Adrenal gland (tissue), 9 donors: ENCODE measurements at regions not wholly inside any gene's neighbourhood (a gene's known extent, or its start where the extent isn't known, plus 50 kb on each side); places are given as distances from the start of the nearest gene placed in this dataset.

Source experiments
- DNase-seq, 7 donors: peaks; one replicate each; pipeline ENCODE4 v3.0.0-alpha.2; 2019 to 2020
- H3K27ac ChIP-seq, 5 donors: fragments of 200-600 bp; sonication (generic) in 4 of 5; 1 replicate in 3 of 5; 2 replicates in 2 of 5; pipeline versions ENCODE4 v1.5.1 to v1.8.0; 2016 to 2020; ENCODE audit warnings: mild to moderate bottlenecking in 1 of 5
- H3K27me3 ChIP-seq: fragments of 200-600 bp; 2 replicates; pipeline ENCODE4 v1.8.0; 2021
- H3K36me3 ChIP-seq, 2 donors: fragments of 200-600 bp; replicated peaks in 1 of 2; 1 replicate in 1 of 2; 2 replicates in 1 of 2; pipeline versions ENCODE4 v1.5.1 to v1.8.0; 2018 to 2022
- H3K4me1 ChIP-seq, 2 donors: fragments of 200-600 bp; replicated peaks in 1 of 2; 1 replicate in 1 of 2; 2 replicates in 1 of 2; pipeline versions ENCODE4 v1.5.1 to v1.8.0; 2018 to 2021
- H3K4me3 ChIP-seq, 4 donors: fragments of 200-600 bp; sonication (generic) in 3 of 4; one replicate each; pipeline ENCODE4 v1.5.1; 2016 to 2018
- H3K9me3 ChIP-seq, 3 donors: fragments of 200-600 bp; sonication (generic) in 1 of 3; replicated peaks in 1 of 3; 1 replicate in 2 of 3; 2 replicates in 1 of 3; pipeline versions ENCODE4 v1.5.1 to v1.8.0; 2016 to 2021
- CTCF ChIP-seq, 6 experiments: fragments of 450-650 bp in 4 of 6; fragments of 200-600 bp in 2 of 6; sonication (generic) in 1 of 6; IDR thresholded peaks; 1 replicate in 5 of 6; 2 replicates in 1 of 6; pipeline versions ENCODE4 v1.5.1 to v1.8.0; 2016 to 2021; ENCODE audit warnings: antibody characterized with exemption in 6 of 6, mild to moderate bottlenecking in 2 of 6, moderate library complexity in 1 of 6
- POLR2A ChIP-seq, 2 donors: fragments of 450-650 bp; IDR thresholded peaks; one replicate each; pipeline ENCODE4 v1.6.1; 2017; ENCODE audit warnings: antibody characterized with exemption in 2 of 2, mild to moderate bottlenecking in 2 of 2, moderate library complexity in 1 of 2
- WGBS, 4 donors: extraction: QIAGEN DNeasy Blood & Tissue Kit in 2 of 4; methylation state at CpG; one replicate each; pipeline versions ENCODE4 v1.1.5 to v1.1.7; 2013 to 2017; 5-methylcytosine and 5-hydroxymethylcytosine counted together
- intact Hi-C, 2 donors: fragments of 100-400 bp; cut with DNase I; formaldehyde crosslinking; loops; one replicate each; pipeline versions ENCODE4 v1.14.1 to v1.15.0; 2022 to 2023
- donor health status: healthy with polysubstance abuse.
- donor health status: Bipolar disorder and iron deficiency.
- donor health status: DM: yes; HTN: yes; CAD: no.
- donor health status: DM: no; HTN: no; CAD: no.
- donor health status: DM: no; HTN: no; CAD: no.

DNA sequence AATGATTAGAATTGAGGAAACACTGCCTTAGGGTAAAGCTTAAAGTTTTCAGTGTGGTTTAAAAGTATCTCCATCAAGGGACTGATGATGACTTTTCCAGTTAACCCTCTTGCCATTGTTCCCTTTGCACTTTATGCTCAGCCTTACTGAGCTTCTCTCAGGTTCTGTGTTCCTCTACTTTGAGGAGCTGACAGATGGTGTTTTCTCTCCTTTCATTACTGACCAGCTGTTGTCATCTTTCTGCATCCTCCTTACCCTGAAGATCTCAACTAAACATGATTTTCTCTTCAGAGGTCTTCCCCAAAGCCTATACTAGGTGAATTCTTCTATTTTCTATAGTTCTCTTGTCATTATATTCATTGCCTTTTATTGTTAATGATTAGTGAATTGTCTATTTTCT, 475.6 kb upstream of the SYNCRIP start:
- H3K36me3 ChIP-seq = no peaks in the 10 kb centered on the region
- no peaks in the 10 kb centered on the region for H3K4me1 ChIP-seq
- DNase-seq = no peak
- no peak for TF ChIP-seq CTCF (IDR thresholded peaks at IDR 0.05)
- no peak for TF ChIP-seq POLR2A (IDR thresholded peaks at IDR 0.05)
- intact Hi-C loops = no loop called here
- no peaks in the 10 kb centered on the region for H3K9me3 ChIP-seq
- no peak overlapping the region for H3K4me3 ChIP-seq
- no peak overlapping the region for H3K27ac ChIP-seq
- H3K27me3 ChIP-seq = no peaks in the 10 kb centered on the region

DNA sequence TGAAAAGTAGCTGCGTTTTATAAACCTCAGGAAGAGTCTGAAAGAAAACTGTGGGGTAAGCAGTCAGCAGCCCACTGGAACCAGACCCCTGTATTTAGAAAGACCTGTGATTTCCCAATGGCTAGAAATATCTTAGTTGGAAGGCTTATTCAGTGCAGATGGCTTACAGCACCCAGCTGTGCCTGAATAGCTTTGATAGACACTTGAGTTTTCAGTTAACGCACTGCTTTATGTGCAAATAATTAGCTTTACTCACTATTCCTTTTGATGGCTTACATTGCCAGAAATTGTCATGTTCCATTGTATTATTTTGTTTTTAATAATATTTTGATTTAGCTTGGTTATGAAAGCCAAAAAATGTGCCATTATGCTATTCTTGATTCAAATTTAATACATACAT, 465.3 kb upstream of the SYNCRIP start:
- intact Hi-C loops = no loop called here
- no peaks in the 10 kb centered on the region for H3K27me3 ChIP-seq
- no peaks in the 10 kb centered on the region for H3K36me3 ChIP-seq
- 68 to 95% (median 73%) methylated on average over 2 of the region's 2 CpGs for WGBS, 4 donors
- no peaks in the 10 kb centered on the region for H3K9me3 ChIP-seq
- TF ChIP-seq POLR2A (IDR thresholded peaks at IDR 0.05) (no peak), CTCF (IDR thresholded peaks at IDR 0.05) (no peak)
- no peak overlapping the region for H3K27ac ChIP-seq
- H3K4me1 ChIP-seq = no peaks in the 10 kb centered on the region
- DNase-seq = no peak
- H3K4me3 ChIP-seq = no peak overlapping the region

DNA sequence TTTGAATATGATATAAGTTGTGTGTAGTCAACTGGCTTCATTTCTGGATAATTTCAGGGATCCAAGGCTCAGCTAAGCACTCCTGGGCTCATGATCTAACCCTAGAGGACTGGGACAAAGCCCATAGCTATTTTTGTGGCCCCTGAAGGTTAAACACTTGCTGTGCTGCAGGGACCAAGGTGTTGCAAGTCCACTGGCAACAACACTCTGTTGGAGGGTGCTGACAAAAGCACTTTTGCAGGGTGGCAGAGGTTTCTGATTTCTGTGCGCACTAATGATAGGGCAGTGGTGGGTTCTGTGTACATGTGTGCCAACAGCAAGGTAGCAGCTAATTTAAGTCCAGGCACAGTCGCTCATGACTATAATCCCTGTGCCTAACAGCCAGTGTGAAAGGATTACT, 445.3 kb upstream of the SYNCRIP start:
- H3K27me3 ChIP-seq = no peaks in the 10 kb centered on the region
- 81 to 100% (median 96%) methylated on average over 2 of the region's 2 CpGs for WGBS, 4 donors
- DNase-seq = no peak
- no peaks in the 10 kb centered on the region for H3K9me3 ChIP-seq
- no peak overlapping the region for H3K4me3 ChIP-seq
- H3K27ac ChIP-seq = no peak overlapping the region
- no peaks in the 10 kb centered on the region for H3K36me3 ChIP-seq
- intact Hi-C loops = no loop called here
- TF ChIP-seq CTCF (IDR thresholded peaks at IDR 0.05) = no peak
- no peak for TF ChIP-seq POLR2A (IDR thresholded peaks at IDR 0.05)
- no peaks in the 10 kb centered on the region for H3K4me1 ChIP-seq

GRCh38 chr6:86079938-86080337, 437.3 kb upstream of the SYNCRIP start:
- no peaks in the 10 kb centered on the region for H3K9me3 ChIP-seq
- H3K27me3 ChIP-seq = no peaks in the 10 kb centered on the region
- H3K4me3 ChIP-seq = no peak overlapping the region
- no peak for DNase-seq
- H3K27ac ChIP-seq = no peak overlapping the region
- H3K4me1 ChIP-seq = no peaks in the 10 kb centered on the region
- 28 to 56% (median 51%) methylated on average over 1 of the region's 1 CpG for whole genome bisulfite sequencing, 4 donors
- no peaks in the 10 kb centered on the region for H3K36me3 ChIP-seq
- TF ChIP-seq POLR2A (IDR thresholded peaks at IDR 0.05) = no peak
- no peak for TF ChIP-seq CTCF (IDR thresholded peaks at IDR 0.05)
- intact Hi-C loops = no loop called here
